HG02870 (cell line): ENCODE measurements at regions not wholly inside any gene's neighbourhood (a gene's known extent, or its start where the extent isn't known, plus 50 kb on each side); places are given as distances from the start of the nearest gene placed in this dataset.
"Not testable (repeated sequence)": the region's sequence is repeated elsewhere in the genome, so short reads cannot be mapped to it uniquely, and the experiment has no call there.

Experiments
- ATAC-seq: cut with Tn5 transposase; IDR thresholded peaks from one replicate; pipeline ENCODE4 v1.9.1; 2021; ENCODE audit warnings: mild to moderate bottlenecking, moderate library complexity; ENCODE audit not compliant: unreplicated experiment

DNA sequence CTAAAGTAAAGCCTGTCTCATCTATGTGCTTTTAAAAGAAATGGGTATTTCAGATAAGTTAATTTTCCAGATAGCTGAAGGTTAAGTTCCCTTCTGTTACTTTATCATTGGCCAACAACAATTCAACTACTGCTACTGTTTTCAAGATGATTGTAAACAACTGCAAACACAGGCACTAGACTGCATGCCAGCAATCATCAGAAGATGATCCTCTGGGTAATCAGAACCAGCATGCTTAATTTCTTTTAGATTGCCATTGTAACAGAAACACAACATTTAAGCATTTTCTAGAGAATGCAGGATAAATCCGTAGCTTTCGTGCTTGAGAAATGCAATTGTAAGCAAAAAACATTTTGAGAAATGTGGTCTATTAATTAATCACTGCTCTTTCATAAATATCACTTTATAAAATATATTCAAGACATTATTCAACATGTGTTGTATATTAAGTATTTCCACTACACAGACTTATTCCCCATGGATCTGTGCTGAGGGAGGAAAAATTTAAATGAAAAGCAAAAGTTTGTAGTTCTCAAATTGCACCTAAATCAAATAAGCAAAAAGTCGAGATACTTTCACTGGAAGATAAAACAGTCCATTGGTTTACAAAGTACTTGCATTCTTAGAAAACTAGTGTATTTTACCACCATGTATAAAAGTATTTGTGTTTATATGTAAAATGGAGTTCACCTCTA lies 133.7 kb downstream of the ATL2 start:
- no peak for ATAC-seq

DNA sequence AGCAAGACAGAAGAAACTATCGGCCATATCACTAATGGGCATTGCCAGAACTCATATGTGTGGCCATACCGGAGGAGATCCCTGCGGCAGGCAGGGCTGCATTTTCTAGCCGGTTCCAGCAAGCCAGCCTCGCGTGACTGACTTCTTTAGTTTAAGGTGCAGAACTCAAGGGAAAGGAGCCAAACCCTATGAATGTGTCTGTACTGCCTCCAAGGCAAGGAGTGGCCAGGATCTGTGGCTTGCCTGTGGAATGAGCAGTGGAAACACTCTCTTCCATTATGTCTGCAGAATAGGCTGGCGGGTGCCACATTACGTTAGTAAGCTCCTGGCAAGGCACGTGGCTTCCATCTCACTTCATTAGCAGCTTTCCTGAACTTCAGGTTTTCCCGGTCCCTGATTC lies 137.6 kb downstream of the ATL2 start:
- ATAC-seq = no peak

DNA sequence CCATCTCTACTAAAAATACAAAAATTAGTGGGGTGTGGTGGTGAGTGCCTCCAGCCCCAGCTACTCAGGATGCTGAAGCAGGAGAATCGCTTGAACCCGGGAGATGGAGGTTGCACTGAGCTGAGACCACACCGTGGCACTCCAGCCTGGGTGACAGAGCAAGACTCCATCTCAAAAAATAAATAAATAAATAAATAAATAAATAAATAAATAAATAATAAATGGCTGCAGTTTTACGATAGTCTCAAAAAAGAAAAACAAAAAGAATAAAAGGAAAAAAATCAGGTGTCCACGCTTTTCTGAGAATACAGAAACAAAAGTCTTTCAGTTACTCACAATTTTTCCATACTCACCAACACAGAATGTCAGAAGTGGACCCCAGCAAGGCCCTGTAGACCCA lies 138.4 kb downstream of the ATL2 start:
- ATAC-seq = not testable (repeated sequence)

DNA sequence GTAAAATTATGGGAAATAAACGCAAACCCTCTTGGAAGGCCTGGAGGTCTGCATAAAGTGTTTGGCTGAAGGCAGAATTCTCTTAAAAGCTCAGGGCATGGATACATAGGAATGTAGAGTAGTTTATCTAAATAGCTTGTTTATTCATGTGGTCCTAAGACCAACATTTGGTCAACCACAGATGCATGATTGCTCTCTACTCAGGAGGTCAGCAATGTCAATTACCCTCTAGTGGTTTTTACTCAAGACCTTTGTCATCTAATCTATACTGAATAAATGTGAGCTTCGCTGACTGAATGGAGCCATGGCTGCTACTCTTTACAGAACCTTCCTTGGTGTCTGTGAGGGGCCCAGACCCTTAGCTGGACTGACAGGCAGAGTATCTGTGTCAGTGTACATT lies 139.8 kb downstream of the ATL2 start:
- no peak for ATAC-seq

DNA sequence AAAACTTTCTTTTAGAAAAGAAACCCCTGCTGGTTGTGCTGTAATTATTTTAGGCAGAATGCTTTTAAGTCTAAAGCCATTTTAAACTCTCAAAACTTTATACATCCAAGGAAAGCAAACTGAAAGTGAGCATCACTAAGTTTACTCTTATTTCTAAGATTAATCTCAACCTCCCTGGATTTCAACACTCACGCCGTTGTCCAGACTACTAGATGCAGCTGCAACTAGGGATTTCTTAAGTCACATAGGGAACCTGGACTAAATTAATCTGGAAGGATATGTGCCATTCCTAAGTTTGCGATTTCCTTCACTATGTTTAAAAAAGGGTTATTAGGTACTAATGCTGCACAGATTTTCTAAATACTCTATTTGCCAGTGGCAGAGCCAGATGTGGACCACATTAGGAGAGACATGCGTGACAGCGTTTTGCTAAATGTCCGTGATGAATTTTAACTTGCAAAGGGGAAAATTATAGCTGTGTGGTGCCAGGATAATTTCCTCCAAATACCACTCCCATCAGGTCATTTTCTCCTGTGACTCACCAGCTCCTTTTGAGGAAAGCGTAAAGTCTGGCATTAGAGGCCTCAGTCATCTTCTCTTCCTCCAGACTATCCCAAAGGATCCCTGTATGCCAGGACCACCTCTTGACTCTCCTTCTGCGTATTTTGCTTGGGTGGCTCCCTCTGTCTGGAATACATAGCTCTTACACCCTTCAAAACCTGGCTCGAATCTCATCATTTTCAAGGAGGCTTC lies 143.7 kb downstream of the ATL2 start:
- no peak for ATAC-seq

DNA sequence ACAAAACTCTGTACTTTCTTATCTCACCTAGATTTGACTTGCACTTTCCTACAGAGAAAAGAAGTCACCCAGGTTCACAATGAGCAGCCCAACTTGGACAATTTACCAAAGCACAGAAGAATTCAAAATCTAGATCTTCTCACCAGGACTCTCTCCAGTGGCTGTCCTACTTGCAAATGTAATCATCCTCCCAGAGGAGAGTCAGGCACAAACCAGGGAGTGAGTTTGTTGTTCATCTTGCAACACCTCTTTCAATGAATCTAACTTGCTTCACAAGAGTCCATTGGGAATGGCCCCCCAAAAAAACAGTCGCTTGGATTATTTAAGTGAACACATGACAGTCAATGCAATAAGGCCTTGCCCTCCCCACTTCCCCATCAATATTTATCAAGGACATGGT lies 144.6 kb downstream of the ATL2 start:
- ATAC-seq = no peak

DNA sequence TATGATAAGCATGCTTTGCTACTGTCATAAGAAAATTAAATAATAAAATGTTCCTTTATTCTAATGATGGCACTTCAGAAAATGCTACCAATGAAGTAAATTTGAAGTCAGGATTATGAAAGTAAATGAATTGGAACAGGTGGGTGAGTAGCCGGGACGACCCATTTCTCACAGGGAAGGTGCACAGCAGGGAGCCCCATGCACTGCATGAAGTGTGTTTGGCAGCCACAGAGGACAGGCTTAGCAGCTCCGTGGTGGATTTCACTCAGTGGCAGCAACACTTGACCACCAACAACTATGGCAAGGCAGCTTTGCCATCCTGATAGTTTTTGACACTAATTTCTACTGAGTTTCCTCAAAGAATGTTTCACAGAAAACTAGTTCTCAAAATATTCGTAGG lies 146.3 kb downstream of the ATL2 start:
- no peak for ATAC-seq

DNA sequence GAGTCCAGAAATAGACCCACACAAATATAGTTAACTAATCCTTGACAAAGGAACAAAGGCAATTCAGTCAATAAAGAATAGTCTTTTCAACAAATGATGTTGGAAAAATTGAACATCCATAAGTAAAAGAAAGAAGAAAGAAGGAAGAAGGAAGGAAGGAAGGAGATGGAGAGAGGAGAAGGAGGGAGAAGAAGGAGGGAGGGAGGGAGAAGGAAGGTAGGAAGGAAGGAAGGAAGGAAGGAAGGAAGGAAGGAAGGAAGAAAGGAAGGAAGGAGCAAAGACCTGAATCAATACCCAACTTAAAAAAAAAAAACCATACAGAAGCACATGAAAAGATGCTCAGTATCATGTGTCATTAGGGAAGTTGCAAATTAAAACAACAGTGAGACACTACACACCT lies 148.3 kb downstream of the ATL2 start:
- ATAC-seq = no peak

DNA sequence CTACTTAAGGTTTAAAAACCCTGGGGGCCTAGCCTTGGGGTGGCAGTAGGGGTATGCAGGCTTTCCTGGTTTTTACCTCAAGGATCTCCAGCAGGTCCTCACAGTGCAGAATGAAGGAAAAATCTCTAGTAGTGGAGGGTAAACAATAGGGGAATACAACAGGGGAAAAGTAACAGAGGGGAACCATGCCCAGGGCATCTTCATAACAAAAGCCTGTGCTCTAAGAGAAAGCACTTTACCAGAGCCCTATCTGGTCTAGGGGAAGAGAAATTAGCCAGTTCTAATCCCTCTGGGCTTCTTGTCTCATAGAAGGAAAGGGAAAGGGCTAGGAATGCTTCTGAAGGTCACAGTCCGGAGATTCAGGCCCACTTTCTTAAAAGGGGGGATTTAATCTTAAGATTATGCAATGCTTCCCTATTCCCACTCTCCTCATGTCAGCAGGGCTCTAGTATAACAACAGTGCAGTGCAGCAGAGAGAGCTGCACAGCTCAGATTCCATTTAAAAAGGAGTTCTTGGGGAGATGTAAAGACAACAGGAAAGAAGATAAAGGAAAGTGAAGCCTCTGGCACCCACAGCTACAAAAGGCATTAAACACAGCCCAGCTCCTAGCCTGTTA lies 149.0 kb upstream of the CYP1B1 start:
- no peak for ATAC-seq

DNA sequence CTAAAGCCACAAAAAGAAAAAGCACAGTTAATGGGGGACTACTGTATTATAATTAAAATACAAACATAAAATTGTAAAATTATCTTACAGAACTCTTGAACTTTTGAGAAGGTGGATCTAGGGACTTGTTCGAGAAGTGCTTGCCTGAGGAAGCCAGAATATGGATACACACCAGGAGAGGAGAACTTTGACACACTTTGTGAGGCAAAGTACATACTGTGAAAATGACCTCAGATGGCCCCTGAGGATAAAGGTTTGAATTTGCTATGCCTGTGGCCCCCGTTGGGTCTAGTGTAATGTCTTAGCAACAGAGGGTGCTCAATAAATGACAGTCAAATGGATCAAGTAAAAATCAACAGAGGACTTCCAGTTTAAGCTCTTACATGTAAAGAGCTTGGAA lies 148.2 kb upstream of the CYP1B1 start:
- ATAC-seq = no peak

DNA sequence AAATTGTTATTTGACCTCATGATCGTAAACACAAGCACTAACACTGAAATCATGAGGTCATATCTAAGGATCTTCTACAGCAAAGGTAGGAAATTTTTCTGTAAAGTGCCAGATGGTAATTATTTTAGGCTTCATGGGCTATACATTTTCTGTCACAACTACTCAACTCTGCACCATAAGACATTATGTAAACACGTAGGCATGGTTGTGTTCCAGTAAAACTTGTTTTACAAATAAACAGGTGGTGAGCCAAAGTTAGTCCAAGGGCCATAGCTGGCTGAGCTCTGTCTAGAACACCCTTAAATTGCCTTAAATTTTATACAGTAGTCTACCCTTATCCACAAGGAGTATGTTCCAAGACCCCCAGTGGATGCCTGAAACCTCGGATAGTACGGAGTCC lies 147.3 kb upstream of the CYP1B1 start:
- ATAC-seq = no peak

DNA sequence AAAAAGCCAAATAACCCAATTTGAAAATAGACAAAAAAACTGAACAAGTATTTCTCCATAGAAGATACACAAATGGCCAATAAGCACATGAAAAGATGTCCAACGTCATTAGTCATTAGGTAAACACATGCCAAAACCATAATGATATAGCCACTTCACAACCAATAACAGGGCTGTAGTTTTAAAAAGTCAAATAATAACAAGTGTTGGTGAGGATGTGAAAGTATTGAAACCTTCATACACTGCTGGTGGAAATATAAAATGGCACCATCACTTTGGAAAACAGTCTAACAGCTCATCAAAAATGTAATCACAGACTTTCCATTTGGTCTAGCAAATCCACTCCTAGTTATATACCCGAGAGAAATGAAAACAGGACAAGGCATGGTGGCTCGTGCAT lies 144.2 kb upstream of the CYP1B1 start:
- ATAC-seq = no peak

DNA sequence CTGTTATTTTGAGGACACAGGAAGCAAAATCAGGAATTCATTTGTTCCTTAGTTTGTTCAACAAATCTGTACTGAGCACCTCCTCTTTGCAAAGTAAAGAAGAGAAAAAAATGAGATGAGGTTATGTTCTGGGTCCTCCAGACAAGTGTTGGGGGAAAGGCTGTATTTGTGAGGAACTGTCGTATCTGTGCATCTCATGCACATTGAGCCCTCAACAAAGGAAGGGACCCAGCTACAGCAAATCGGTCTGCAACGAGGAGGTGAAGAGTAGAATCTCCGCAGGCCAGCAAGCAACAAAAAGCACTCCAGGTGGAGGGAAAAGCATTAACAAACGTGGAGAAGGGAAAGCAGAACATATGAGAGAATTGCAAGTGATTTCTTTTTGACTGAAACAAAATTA lies 143.0 kb upstream of the CYP1B1 start:
- ATAC-seq = no peak

DNA sequence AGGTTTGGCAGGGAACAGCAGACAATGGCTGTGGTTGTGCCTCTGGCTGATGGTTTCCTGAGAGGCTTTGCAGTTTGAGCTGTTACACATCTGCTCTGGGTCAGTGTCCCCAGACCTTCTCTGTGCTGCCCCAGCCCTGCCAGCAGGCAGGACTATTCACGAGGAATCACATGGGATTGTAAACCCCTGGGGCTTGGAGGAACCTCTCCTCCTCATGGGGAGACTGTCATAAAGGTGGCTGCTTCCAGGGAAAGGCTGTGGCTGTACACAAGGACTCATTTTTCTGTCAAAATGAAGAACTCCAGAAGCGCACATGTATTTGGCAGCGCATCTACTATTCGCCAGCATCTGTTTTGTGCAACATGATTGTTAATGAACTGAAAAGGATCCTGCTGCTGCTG lies 142.6 kb upstream of the CYP1B1 start:
- ATAC-seq = no peak

DNA sequence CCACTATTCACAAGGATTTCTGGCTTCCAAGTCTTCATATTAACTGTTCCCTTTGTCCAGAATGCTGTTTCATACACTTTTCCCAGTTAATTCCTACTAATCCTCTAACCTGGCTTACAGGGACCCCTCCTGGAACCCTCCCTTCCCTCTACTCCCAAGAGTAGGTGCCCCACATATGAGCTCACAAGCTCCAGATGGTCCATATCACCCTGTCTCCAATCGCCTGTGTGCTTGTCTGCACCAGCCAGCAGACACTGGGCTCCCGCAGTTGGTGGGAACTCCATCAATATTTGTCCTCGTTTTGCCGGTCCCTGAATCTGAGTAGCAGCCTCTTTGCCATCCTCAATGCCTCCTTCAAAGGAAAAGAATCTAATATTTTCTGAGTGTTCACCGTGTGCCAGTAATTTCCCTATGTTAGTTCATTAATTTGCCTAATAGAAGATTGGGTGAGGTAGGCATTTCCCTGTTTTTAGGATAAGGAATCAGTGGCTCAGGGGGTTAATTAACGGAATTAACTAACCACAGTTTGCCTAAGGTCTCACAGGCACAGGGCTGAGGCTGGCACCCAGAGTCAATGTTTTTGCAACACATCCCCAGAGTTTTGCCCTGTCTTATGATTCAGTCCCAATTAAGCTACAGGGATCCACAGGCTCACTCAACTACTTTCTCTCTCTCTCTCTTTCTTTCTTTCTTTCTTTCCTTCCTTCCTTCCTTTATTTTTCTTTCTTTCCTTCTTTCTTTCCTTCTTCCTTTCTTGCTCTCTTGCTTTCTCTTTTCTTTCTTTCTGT lies 141.6 kb upstream of the CYP1B1 start:
- no peak for ATAC-seq

DNA sequence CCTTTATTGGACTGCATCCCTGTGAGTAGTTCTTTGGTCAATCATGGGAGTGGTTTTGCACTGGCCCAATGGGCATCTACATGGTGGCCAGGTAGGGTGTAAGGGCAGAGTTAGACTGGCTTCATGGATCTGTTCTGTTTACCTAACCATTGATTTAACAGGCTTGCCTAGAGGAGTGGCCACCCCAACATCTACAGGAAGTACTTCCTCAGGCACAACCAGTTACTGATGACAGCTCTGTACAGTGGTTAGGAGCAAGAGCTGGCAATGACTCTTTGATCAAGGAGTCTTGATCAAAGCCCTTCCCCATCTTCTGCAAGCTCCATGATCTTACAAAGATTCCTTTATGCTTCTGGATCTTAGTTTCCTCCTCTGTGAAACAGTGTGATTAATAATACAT lies 140.9 kb upstream of the CYP1B1 start:
- ATAC-seq = no peak

DNA sequence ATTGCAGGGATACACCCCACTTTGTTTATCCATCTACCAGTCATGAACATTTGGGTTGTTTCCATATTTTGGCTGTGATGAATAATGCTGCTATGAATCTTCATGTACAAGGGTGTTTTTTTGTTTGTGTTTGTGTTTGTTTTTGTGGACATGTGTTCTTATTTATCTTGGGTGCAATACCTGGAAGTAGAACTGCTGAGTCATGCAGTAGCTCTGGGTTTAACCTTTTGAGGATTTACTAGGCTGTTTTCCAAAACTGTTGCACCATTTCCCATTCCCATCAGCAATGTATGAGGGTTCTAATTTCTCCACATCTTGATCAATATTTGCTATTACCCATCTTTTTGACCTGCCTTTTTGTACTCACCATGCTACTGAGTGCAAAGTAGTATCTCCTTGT lies 140.0 kb upstream of the CYP1B1 start:
- ATAC-seq = no peak

DNA sequence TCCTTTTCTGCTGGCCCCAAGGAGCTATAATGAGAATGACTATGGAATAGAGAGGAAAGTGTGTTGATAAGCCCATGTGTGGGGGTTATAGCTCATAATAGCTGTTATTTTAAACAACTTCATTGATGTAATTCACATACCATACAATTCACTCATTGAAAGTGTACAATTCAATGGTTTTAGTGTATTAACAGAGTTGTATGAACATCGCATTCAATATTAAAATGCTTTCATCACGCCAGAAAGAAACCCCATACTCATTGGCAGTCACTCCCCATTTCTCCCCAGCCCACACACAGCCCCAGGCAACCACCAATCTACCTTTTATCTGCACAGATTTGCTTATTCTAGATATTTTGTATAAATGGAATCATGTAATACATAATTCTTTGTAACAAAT lies 139.6 kb upstream of the CYP1B1 start:
- no peak for ATAC-seq

DNA sequence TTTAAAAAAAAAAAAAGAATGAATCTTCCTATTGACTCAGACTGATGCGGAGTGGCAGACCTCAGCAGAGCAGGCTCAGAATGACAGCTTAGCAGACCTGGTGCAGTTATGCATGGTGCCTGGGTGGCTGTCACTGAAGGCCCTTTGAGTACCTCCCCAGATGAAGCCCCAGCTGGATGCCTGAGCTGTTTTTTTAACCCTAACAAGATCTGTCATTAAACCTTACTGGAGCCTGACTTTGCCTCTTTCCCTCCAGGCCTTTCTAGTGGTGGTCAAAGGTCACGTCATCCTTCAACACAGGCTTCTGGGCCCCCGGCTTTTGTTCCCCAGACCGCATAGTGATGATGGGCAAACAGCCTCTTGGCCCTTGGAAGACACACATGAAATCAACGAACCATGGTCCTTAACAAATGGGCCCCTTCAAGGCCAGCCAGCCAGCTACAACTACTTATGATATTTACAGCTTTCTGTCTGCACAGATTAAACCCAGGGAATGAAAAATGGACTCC lies 138.3 kb upstream of the CYP1B1 start:
- no peak for ATAC-seq

DNA sequence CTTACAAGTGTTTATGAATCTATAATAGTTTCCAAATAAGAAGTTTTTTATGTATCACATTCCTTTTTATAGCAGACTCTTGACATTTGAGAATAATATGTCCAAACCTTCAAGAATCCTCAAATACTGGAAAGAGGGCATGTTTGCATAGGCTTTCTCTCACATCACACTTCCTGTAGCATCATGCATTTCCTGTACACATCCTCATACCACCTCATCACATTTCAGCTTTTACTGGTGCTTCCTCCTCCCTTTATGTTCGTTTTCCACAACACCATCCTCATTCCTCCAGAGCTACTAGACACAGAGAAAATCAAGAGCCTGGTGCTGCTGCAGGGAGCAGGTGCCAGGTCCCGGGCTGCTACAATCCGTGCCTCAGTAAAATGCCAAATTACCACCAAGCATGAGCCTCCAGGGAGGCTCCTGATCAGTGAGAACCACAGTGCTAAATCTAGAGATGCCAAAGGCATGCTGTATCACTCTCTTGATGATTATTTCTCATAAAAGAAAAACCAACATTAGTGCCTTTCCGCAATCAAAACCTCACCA lies 137.7 kb upstream of the CYP1B1 start:
- ATAC-seq = no peak

DNA sequence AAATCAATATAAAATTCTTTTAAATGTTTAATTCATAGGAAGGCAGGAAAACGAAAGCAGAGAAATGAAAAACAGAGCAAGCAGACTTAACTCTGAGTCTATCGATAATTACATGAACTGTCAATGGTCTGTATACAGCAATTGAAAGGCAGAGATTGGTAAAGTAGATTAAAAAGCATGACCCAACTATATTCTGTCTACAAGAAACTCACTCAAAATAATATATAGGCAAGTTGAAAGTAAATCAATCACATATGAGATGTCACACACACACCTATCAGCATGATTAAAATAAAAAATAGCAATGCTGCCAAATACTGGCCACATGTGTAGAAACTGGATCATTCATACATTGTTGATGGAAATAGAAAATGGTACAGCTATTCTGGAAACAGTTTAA lies 136.4 kb upstream of the CYP1B1 start:
- no peak for ATAC-seq
